ENCODE measurements at regions not wholly inside any gene's neighbourhood (a gene's known extent, or its start where the extent isn't known, plus 50 kb on each side); places are given as distances from the start of the nearest gene placed in this dataset.

- BruUV-seq (replicated peaks): no TSS peak
- no peaks in the 10 kb centered on the region for H3K79me2 ChIP-seq (ENCODE audit: low read depth)
- ChIA-PET POLR2A (ENCODE audit: unreplicated experiment) (no interaction called here), CTCF (no interaction called here)
- H3K9me2 ChIP-seq (ENCODE audit: insufficient read depth): no peaks in the 10 kb centered on the region
- H3K36me3 ChIP-seq (ENCODE audit: low read depth): no peaks in the 10 kb centered on the region
- intact Hi-C loops (cut with micrococcal nuclease; ENCODE audit: unreplicated experiment): no loop called here
- H3K4me3 ChIP-seq: no peak overlapping the region
- no peak overlapping the region for H2AFZ ChIP-seq
- no peak for DNase-seq
- no peak overlapping the region for H3K27ac ChIP-seq
- no peaks in the 10 kb centered on the region for H3F3A ChIP-seq (ENCODE audit: insufficient read depth, low read depth)
- no peaks in the 10 kb centered on the region for H3K27me3 ChIP-seq (ENCODE audit: insufficient read depth, low read depth)
- H4K20me1 ChIP-seq (ENCODE audit: insufficient read depth): no peaks in the 10 kb centered on the region
- no peaks in the 10 kb centered on the region for H3K4me1 ChIP-seq (replicated peaks; ENCODE audit: insufficient read depth)
- no peak for TF ChIP-seq CTCF (conservative IDR thresholded peaks at IDR 0.05)
- TF ChIP-seq EZH2 (IDR thresholded peaks at IDR 0.05; ENCODE audit: low read depth): no peak
- no peak overlapping the region for H3K4me2 ChIP-seq
- no peaks in the 10 kb centered on the region for H3K9me3 ChIP-seq (ENCODE audit: insufficient read depth, low read depth)
Measured at GRCh38 chr4:89358935-89359638, 51.5 kb upstream of the GPRIN3 start.

GRCh38 chr4:89357787-89358186, 50.2 kb upstream of the GPRIN3 start:
- Histone ChIP-seq H2AFZ (no peak overlapping the region), H3K27me3 (ENCODE audit: insufficient read depth, low read depth) (no peaks in the 10 kb centered on the region), H4K20me1 (ENCODE audit: insufficient read depth) (no peaks in the 10 kb centered on the region), H3K4me3 (no peak overlapping the region), H3K4me2 (no peak overlapping the region), H3K9me3 (ENCODE audit: insufficient read depth, low read depth) (no peaks in the 10 kb centered on the region), H3K9me2 (ENCODE audit: insufficient read depth) (no peaks in the 10 kb centered on the region), H3K4me1 (replicated peaks; ENCODE audit: insufficient read depth) (no peaks in the 10 kb centered on the region), H3F3A (ENCODE audit: insufficient read depth, low read depth) (no peaks in the 10 kb centered on the region), H3K79me2 (ENCODE audit: low read depth) (no peaks in the 10 kb centered on the region), H3K36me3 (ENCODE audit: low read depth) (no peaks in the 10 kb centered on the region), H3K27ac (no peak overlapping the region)
- ChIA-PET CTCF (no interaction called here), POLR2A (ENCODE audit: unreplicated experiment) (no interaction called here)
- TF ChIP-seq CTCF (conservative IDR thresholded peaks at IDR 0.05) (no peak), EZH2 (IDR thresholded peaks at IDR 0.05; ENCODE audit: low read depth) (no peak)
- DNase-seq: no peak
- intact Hi-C loops (cut with micrococcal nuclease; ENCODE audit: unreplicated experiment): no loop called here
- BruUV-seq (replicated peaks): no TSS peak
